ENCODE measurements at regions not wholly inside any gene's neighbourhood (a gene's known extent, or its start where the extent isn't known, plus 50 kb on each side); places are given as distances from the start of the nearest gene placed in this dataset.
"Not testable (repeated sequence)": the region's sequence is repeated elsewhere in the genome, so short reads cannot be mapped to it uniquely, and the experiment has no call there.

GRCh38 chr16:54985156-54985555 is 54.5 kb downstream of the IRX5 start:
- DNase-seq (ENCODE audit: low read depth in 3 of 3): no peak

- DNase-seq (ENCODE audit: low read depth in 3 of 3): no peak
These were observed 55.0 kb downstream of the IRX5 start for GRCh38 chr16:54985668-54986067.

- DNase-seq (ENCODE audit: low read depth in 3 of 3): no peak
These were observed 55.7 kb downstream of the IRX5 start for GRCh38 chr16:54986409-54986808.

GRCh38 chr16:54987081-54987480 is 56.4 kb downstream of the IRX5 start:
- no peak for DNase-seq (ENCODE audit: low read depth in 3 of 3)

GRCh38 chr16:54991525-54991924 is 60.9 kb downstream of the IRX5 start:
- DNase-seq (ENCODE audit: low read depth in 3 of 3): no peak

- DNase-seq (ENCODE audit: low read depth in 3 of 3): not testable (repeated sequence)
These were observed 61.3 kb downstream of the IRX5 start for GRCh38 chr16:54991946-54992345.

- no peak for DNase-seq (ENCODE audit: low read depth in 3 of 3)
These were observed 62.6 kb downstream of the IRX5 start for GRCh38 chr16:54993106-54993895.

GRCh38 chr16:54996186-54996585 is 65.5 kb downstream of the IRX5 start:
- DNase-seq (ENCODE audit: low read depth in 3 of 3): no peak

GRCh38 chr16:54998834-54999233 is 68.2 kb downstream of the IRX5 start:
- no peak for DNase-seq (ENCODE audit: low read depth in 3 of 3)

- DNase-seq (ENCODE audit: low read depth in 3 of 3): no peak
These were observed 68.8 kb downstream of the IRX5 start for GRCh38 chr16:54999481-54999880.

- DNase-seq (ENCODE audit: low read depth in 3 of 3): no peak
These were observed 69.9 kb downstream of the IRX5 start for GRCh38 chr16:55000595-55000994.

GRCh38 chr16:55001931-55002330 is 71.3 kb downstream of the IRX5 start:
- DNase-seq (ENCODE audit: low read depth in 3 of 3): no peak

GRCh38 chr16:55002419-55002818 is 71.8 kb downstream of the IRX5 start:
- no peak for DNase-seq (ENCODE audit: low read depth in 3 of 3)

GRCh38 chr16:55003306-55003705 is 72.6 kb downstream of the IRX5 start:
- no peak for DNase-seq (ENCODE audit: low read depth in 3 of 3)

GRCh38 chr16:55003916-55004315 is 73.3 kb downstream of the IRX5 start:
- DNase-seq (ENCODE audit: low read depth in 3 of 3): no peak

GRCh38 chr16:55007504-55007903 is 76.8 kb downstream of the IRX5 start:
- no peak for DNase-seq (ENCODE audit: low read depth in 3 of 3)

- DNase-seq (ENCODE audit: low read depth in 3 of 3): no peak
These were observed 78.3 kb downstream of the IRX5 start for GRCh38 chr16:55008836-55009510.

- no peak for DNase-seq (ENCODE audit: low read depth in 3 of 3)
These were observed 78.9 kb downstream of the IRX5 start for GRCh38 chr16:55009581-55009980.

GRCh38 chr16:55010492-55011160 is 80.0 kb downstream of the IRX5 start:
- no peak for DNase-seq (ENCODE audit: low read depth in 3 of 3)

- DNase-seq (ENCODE audit: low read depth in 3 of 3): no peak
These were observed 81.7 kb downstream of the IRX5 start for GRCh38 chr16:55012362-55012761.

GRCh38 chr16:55012793-55013192 is 82.1 kb downstream of the IRX5 start:
- DNase-seq (ENCODE audit: low read depth in 3 of 3): no peak

GRCh38 chr16:55014022-55014421 is 83.4 kb downstream of the IRX5 start:
- no peak for DNase-seq (ENCODE audit: low read depth in 3 of 3)
